ENCODE measurements at regions not wholly inside any gene's neighbourhood (a gene's known extent, or its start where the extent isn't known, plus 50 kb on each side); places are given as distances from the start of the nearest gene placed in this dataset.

- Histone ChIP-seq H3K36me3 (ENCODE audit: control insufficient read depth in 2 of 2, extremely low read depth in 1 of 2, insufficient read depth in 2 of 2, low read length in 2 of 2) (no peaks in the 10 kb centered on the region), H3K27me3 (ENCODE audit: control insufficient read depth in 2 of 2, insufficient read depth in 2 of 2, low read length in 2 of 2) (no peaks in the 10 kb centered on the region), H3K4me2 (ENCODE audit: insufficient read depth, low read length) (no peak overlapping the region), H3K27ac (ENCODE audit: insufficient read depth, low read depth, low read length) (no peak overlapping the region), H3K79me2 (ENCODE audit: control insufficient read depth, insufficient read depth, low read length) (no peaks in the 10 kb centered on the region), H3K4me3 (replicated peaks in 1 of 3; ENCODE audit: insufficient read depth in 1 of 3, low read depth in 1 of 3, low read length in 3 of 3) (no peak overlapping the region), H2AFZ (ENCODE audit: low read depth, low read length) (no peak overlapping the region), H3K9me1 (replicated peaks; ENCODE audit: control insufficient read depth, extremely low read depth, insufficient read depth, low read length) (no peaks in the 10 kb centered on the region), H3K9me3 (replicated peaks; ENCODE audit: control insufficient read depth, insufficient read depth, low read length) (no peaks in the 10 kb centered on the region), H3K9ac (replicated peaks; ENCODE audit: extremely low read depth, insufficient read depth, low read length) (no peak overlapping the region), H3K4me1 (ENCODE audit: control insufficient read depth, extremely low read depth, insufficient read depth, low read length) (no peaks in the 10 kb centered on the region), H4K20me1 (replicated peaks; ENCODE audit: control insufficient read depth, extremely low read depth, insufficient read depth, low read length) (no peaks in the 10 kb centered on the region)
- dilution Hi-C loops (cut with MboI; ENCODE audit: extremely low pct_ligation_motif_present, low sequenced_read_pairs) = no loop called here
- FAIRE-seq = no peak
- ChIA-PET CTCF (no interaction called here), POLR2A (no interaction called here)
- intact Hi-C loops (cut with micrococcal nuclease) = no loop called here
- no peak for TF ChIP-seq POLR2AphosphoS5 (IDR thresholded peaks at IDR 0.05; ENCODE audit: insufficient read depth, low read depth, low read length)
- TF ChIP-seq FOS (IDR thresholded peaks at IDR 0.05; ENCODE audit: borderline replicate concordance, insufficient read depth, low read length) = no peak
- TF ChIP-seq GATA2 (IDR thresholded peaks at IDR 0.05; ENCODE audit: insufficient read depth, insufficient read length, low read depth, low read length) = no peak
- TF ChIP-seq POLR2A (IDR thresholded peaks at IDR 0.05; ENCODE audit: low read depth, low read length) = no peak
- no peak for TF ChIP-seq MYC (IDR thresholded peaks at IDR 0.05; ENCODE audit: low read depth, low read length)
- no peak for TF ChIP-seq MAX (IDR thresholded peaks at IDR 0.05; ENCODE audit: insufficient read depth, insufficient read length)
- TF ChIP-seq JUN (IDR thresholded peaks at IDR 0.05; ENCODE audit: borderline replicate concordance, insufficient read depth, insufficient read length, low read depth) = no peak
- no peak for TF ChIP-seq EZH2 (IDR thresholded peaks at IDR 0.05; ENCODE audit: borderline replicate concordance, low read depth, low read length, severe bottlenecking)
- TF ChIP-seq CTCF (IDR thresholded peaks at IDR 0.05; ENCODE audit: extremely low read depth in 1 of 2, insufficient read depth in 1 of 2, low read depth in 1 of 2, low read length in 2 of 2) = no peak
- no TSS peak for BruUV-seq (replicated peaks)
- no peak for DNase-seq (ENCODE audit: low read depth, low spot score)
Observed at GRCh38 chr14:56962444-56963080, 152.3 kb upstream of the OTX2 start.
